ENCODE measurements at regions not wholly inside any gene's neighbourhood (a gene's known extent, or its start where the extent isn't known, plus 50 kb on each side); places are given as distances from the start of the nearest gene placed in this dataset.

- H3K27ac ChIP-seq (ENCODE audit: low read depth, low read length), result no peak overlapping the region
- H3K9ac ChIP-seq (ENCODE audit: low read depth, low read length), result no peak overlapping the region
- no peaks in the 10 kb centered on the region for H3K36me3 ChIP-seq (ENCODE audit: insufficient read depth, low read length)
- H3K9me3 ChIP-seq (ENCODE audit: insufficient read depth, low read depth, low read length), result no peaks in the 10 kb centered on the region
- 93% methylated on average over 2 of the region's 2 CpGs for WGBS
- no peaks in the 10 kb centered on the region for H3K27me3 ChIP-seq (ENCODE audit: insufficient read depth, low read length)
- peaks cover 8% of the 10 kb centered on the region; the same call in 1 of the 2 replicates for H3K4me1 ChIP-seq (ENCODE audit: insufficient read depth, low read length)
- no peak overlapping the region for H3K4me3 ChIP-seq (ENCODE audit: low read length)
Observed at GRCh38 chr2:64237266-64237665, 93.0 kb upstream of the PELI1 start.

DNA sequence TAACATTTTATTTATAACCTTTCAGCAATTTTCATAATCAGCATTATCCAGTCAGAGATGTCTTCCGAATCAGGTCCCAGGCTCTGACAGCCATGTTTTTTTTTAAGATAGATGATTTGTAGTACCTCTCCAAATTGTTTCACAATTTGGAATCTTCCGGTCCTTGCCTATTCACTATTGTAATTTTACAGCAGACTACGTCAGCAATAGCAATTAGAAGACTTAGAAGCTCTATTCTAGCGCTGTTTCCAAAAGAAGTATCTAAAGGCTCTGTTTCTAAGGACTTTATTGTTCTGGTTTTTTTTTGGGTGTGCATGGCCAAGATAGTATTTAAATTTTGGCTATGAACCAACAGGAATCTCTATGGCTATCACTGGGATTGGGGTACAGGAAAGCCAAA lies 94.6 kb upstream of the PELI1 start:
- no peaks in the 10 kb centered on the region for H3K36me3 ChIP-seq (ENCODE audit: insufficient read depth, low read length)
- H3K9me3 ChIP-seq (ENCODE audit: insufficient read depth, low read depth, low read length), result no peaks in the 10 kb centered on the region
- WGBS, result 91% methylated on average over 4 of the region's 4 CpGs
- H3K9ac ChIP-seq (ENCODE audit: low read depth, low read length), result no peak overlapping the region
- peaks cover 8% of the 10 kb centered on the region; the same call in 1 of the 2 replicates for H3K4me1 ChIP-seq (ENCODE audit: insufficient read depth, low read length)
- no peak overlapping the region for H3K27ac ChIP-seq (ENCODE audit: low read depth, low read length)
- no peaks in the 10 kb centered on the region for H3K27me3 ChIP-seq (ENCODE audit: insufficient read depth, low read length)
- H3K4me3 ChIP-seq (ENCODE audit: low read length), result no peak overlapping the region

- H3K9ac ChIP-seq (ENCODE audit: low read depth, low read length), result no peak overlapping the region
- H3K27me3 ChIP-seq (ENCODE audit: insufficient read depth, low read length), result no peaks in the 10 kb centered on the region
- no peaks in the 10 kb centered on the region for H3K36me3 ChIP-seq (ENCODE audit: insufficient read depth, low read length)
- no peak overlapping the region for H3K27ac ChIP-seq (ENCODE audit: low read depth, low read length)
- WGBS, result 93% methylated on average over 2 of the region's 2 CpGs
- H3K4me3 ChIP-seq (ENCODE audit: low read length), result no peak overlapping the region
- H3K9me3 ChIP-seq (ENCODE audit: insufficient read depth, low read depth, low read length), result no peaks in the 10 kb centered on the region
- H3K4me1 ChIP-seq (ENCODE audit: insufficient read depth, low read length), result peaks cover 40% of the 10 kb centered on the region
Observed at GRCh38 chr2:64243081-64244036, 99.1 kb upstream of the PELI1 start.

DNA sequence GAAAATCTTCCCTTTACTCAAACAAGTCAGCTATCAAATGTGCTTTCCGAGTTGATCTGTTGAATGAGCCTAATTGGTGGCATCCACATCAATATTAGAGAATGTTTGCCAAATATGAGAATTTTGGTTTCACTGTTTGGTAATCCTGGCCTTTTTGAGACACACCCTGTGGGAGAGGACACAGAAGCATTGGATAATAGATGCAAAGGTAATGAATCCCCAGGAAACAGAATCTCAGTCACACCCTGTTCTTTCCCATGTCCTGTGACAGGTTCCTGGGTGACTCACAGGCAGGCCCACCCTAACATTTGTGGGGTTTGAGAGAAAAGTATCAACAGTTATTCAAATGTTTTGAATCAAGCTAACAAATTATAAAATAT lies 99.8 kb upstream of the PELI1 start:
- 89% methylated on average over 1 of the region's 1 CpG for WGBS
- no peaks in the 10 kb centered on the region for H3K27me3 ChIP-seq (ENCODE audit: insufficient read depth, low read length)
- H3K4me3 ChIP-seq (ENCODE audit: low read length), result no peak overlapping the region
- H3K4me1 ChIP-seq (ENCODE audit: insufficient read depth, low read length), result peaks cover 37% of the 10 kb centered on the region
- H3K27ac ChIP-seq (ENCODE audit: low read depth, low read length), result no peak overlapping the region
- H3K9ac ChIP-seq (ENCODE audit: low read depth, low read length), result no peak overlapping the region
- no peaks in the 10 kb centered on the region for H3K9me3 ChIP-seq (ENCODE audit: insufficient read depth, low read depth, low read length)
- H3K36me3 ChIP-seq (ENCODE audit: insufficient read depth, low read length), result no peaks in the 10 kb centered on the region

- H3K27me3 ChIP-seq (ENCODE audit: insufficient read depth, low read length), result no peaks in the 10 kb centered on the region
- H3K4me3 ChIP-seq (ENCODE audit: low read length), result no peak overlapping the region
- H3K4me1 ChIP-seq (ENCODE audit: insufficient read depth, low read length), result peaks cover 42% of the 10 kb centered on the region
- H3K9ac ChIP-seq (ENCODE audit: low read depth, low read length), result no peak overlapping the region
- WGBS, result 98% methylated on average over 4 of the region's 4 CpGs
- H3K36me3 ChIP-seq (ENCODE audit: insufficient read depth, low read length), result no peaks in the 10 kb centered on the region
- H3K9me3 ChIP-seq (ENCODE audit: insufficient read depth, low read depth, low read length), result no peaks in the 10 kb centered on the region
- no peak overlapping the region for H3K27ac ChIP-seq (ENCODE audit: low read depth, low read length)
Observed at GRCh38 chr2:64245631-64246030, 101.4 kb upstream of the PELI1 start.

DNA sequence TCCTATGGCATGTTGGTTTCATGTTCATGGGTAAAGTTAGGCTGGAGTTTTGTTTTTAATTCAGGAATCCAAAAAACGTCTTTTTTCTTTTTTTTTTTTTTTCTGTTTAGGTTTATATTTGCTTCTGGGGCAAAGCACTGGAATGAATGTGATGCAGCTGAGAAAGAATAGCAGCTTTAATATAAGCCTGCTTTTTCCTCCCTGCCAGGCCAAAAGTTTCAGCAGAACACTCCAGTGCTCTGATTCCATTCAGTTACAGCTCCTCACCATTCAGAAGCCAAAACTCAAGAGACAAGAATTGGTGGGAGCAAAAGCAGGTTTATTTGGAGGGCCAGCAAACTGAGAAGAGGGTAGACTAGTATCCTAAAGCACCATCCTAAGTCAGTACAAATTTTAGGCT lies 102.7 kb upstream of the PELI1 start:
- Histone ChIP-seq H3K27ac (ENCODE audit: low read depth, low read length) (peak overlapping the region; percentile 66; the same call in 1 of the 2 replicates), H3K36me3 (ENCODE audit: insufficient read depth, low read length) (no peaks in the 10 kb centered on the region), H3K4me3 (ENCODE audit: low read length) (no peak overlapping the region), H3K27me3 (ENCODE audit: insufficient read depth, low read length) (no peaks in the 10 kb centered on the region; the same call in 1 of the 2 replicates), H3K4me1 (ENCODE audit: insufficient read depth, low read length) (peaks cover 51% of the 10 kb centered on the region), H3K9me3 (ENCODE audit: insufficient read depth, low read depth, low read length) (no peaks in the 10 kb centered on the region), H3K9ac (ENCODE audit: low read depth, low read length) (no peak overlapping the region)
- WGBS, result 67% methylated on average over 1 of the region's 1 CpG

- Histone ChIP-seq H3K9me3 (ENCODE audit: insufficient read depth, low read depth, low read length) (no peaks in the 10 kb centered on the region), H3K9ac (ENCODE audit: low read depth, low read length) (no peak overlapping the region), H3K27ac (ENCODE audit: low read depth, low read length) (no peak overlapping the region), H3K4me3 (ENCODE audit: low read length) (no peak overlapping the region), H3K27me3 (ENCODE audit: insufficient read depth, low read length) (peaks cover 5% of the 10 kb centered on the region; the same call in 1 of the 2 replicates), H3K36me3 (ENCODE audit: insufficient read depth, low read length) (no peaks in the 10 kb centered on the region), H3K4me1 (ENCODE audit: insufficient read depth, low read length) (peaks cover 50% of the 10 kb centered on the region)
- WGBS, result 89% methylated on average over 3 of the region's 3 CpGs
Observed at GRCh38 chr2:64249426-64249825, 105.2 kb upstream of the PELI1 start.

GRCh38 chr2:64250063-64250462 lies 105.8 kb upstream of the PELI1 start:
- 86% methylated on average over 2 of the region's 2 CpGs for WGBS
- Histone ChIP-seq H3K27ac (ENCODE audit: low read depth, low read length) (no peak overlapping the region), H3K9me3 (ENCODE audit: insufficient read depth, low read depth, low read length) (no peaks in the 10 kb centered on the region), H3K27me3 (ENCODE audit: insufficient read depth, low read length) (peaks cover 5% of the 10 kb centered on the region; the same call in 1 of the 2 replicates), H3K9ac (ENCODE audit: low read depth, low read length) (no peak overlapping the region), H3K4me3 (ENCODE audit: low read length) (no peak overlapping the region), H3K36me3 (ENCODE audit: insufficient read depth, low read length) (no peaks in the 10 kb centered on the region), H3K4me1 (ENCODE audit: insufficient read depth, low read length) (peaks cover 43% of the 10 kb centered on the region)

GRCh38 chr2:64250751-64251423 lies 106.7 kb upstream of the PELI1 start:
- Histone ChIP-seq H3K27ac (ENCODE audit: low read depth, low read length) (peak overlapping the region; percentile 95), H3K27me3 (ENCODE audit: insufficient read depth, low read length) (peaks cover 5% of the 10 kb centered on the region; the same call in 1 of the 2 replicates), H3K36me3 (ENCODE audit: insufficient read depth, low read length) (peaks cover 4% of the 10 kb centered on the region; the same call in 1 of the 2 replicates), H3K4me1 (ENCODE audit: insufficient read depth, low read length) (peaks cover 36% of the 10 kb centered on the region), H3K9me3 (ENCODE audit: insufficient read depth, low read depth, low read length) (no peaks in the 10 kb centered on the region), H3K4me3 (ENCODE audit: low read length) (peak overlapping the region; percentile 67), H3K9ac (ENCODE audit: low read depth, low read length) (peak overlapping the region; percentile 55; the same call in 1 of the 2 replicates)
- WGBS, result 32% methylated on average over 6 of the region's 7 CpGs

DNA sequence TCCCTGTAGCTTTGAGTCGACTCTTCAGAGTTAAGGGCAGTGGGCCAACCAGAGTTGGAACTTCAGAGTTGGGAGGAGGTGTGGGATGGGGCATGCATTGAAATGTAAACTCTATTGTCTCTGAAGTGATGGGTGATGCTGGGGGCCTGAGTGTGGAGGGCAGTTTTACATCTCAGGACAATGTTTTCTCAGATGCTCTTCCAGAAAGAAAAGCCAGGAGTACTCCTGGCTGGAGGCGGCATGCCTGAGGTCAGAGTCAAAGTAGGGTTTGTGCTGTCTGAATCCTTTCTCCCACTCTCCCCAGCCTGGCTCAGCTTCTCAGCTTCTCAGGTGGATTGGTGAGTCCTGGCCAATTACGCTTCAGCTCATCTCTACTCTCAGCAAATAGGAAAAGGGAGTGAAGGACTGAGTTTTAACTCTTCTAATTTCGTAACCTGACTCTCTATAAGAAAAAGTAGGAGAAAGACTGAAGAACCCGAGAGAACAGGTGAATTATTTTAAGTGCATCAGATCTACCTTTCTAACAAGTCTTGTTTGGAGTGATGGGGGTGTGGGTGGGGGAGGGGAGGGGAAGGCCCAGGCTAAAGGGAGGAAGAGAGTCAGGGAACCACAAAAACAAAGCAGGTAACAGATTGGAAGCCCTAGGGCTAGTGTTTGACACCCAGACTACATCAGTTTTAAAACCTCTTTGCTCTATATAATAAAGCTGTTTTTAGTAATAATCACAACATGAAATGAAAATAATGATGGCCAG lies 107.5 kb upstream of the PELI1 start:
- Histone ChIP-seq H3K27ac (ENCODE audit: low read depth, low read length) (peak overlapping the region; percentile 95), H3K27me3 (ENCODE audit: insufficient read depth, low read length) (peaks cover 5% of the 10 kb centered on the region; the same call in 1 of the 2 replicates), H3K9me3 (ENCODE audit: insufficient read depth, low read depth, low read length) (no peaks in the 10 kb centered on the region), H3K36me3 (ENCODE audit: insufficient read depth, low read length) (peaks cover 12% of the 10 kb centered on the region; the same call in 1 of the 2 replicates), H3K9ac (ENCODE audit: low read depth, low read length) (peak overlapping the region; percentile 55), H3K4me3 (ENCODE audit: low read length) (peak overlapping the region; percentile 67), H3K4me1 (ENCODE audit: insufficient read depth, low read length) (peaks cover 33% of the 10 kb centered on the region)
- whole genome bisulfite sequencing, result 10% methylated on average over 3 of the region's 5 CpGs

All from HUES64 (cell line).